Stomach (tissue), 4 donors: ENCODE measurements at regions not wholly inside any gene's neighbourhood (a gene's known extent, or its start where the extent isn't known, plus 50 kb on each side); places are given as distances from the start of the nearest gene placed in this dataset.

ENCODE experiments used
- CTCF ChIP-seq, 7 experiments: fragments of 450-650 bp in 4 of 7; fragments of 200-600 bp in 3 of 7; sonication (generic) in 3 of 7; IDR thresholded peaks; one replicate each; pipeline ENCODE4 v1.5.1; 2016 to 2019; ENCODE audit warnings: antibody characterized with exemption in 7 of 7, control low read depth in 2 of 7, mild to moderate bottlenecking in 1 of 7
- EP300 ChIP-seq: sonication (generic); formaldehyde crosslinking; IDR thresholded peaks from one replicate; pipeline ENCODE4 v1.6.1; 2017; ENCODE audit warnings: antibody characterized with exemption
- POLR2A ChIP-seq, 4 donors: fragments of 450-650 bp; IDR thresholded peaks; one replicate each; pipeline ENCODE4 v1.6.1; 2016; ENCODE audit warnings: antibody characterized with exemption in 4 of 4, control low read depth in 2 of 4, mild to moderate bottlenecking in 1 of 4, moderate library complexity in 1 of 4
- POLR2AphosphoS5 ChIP-seq, 3 donors: sonication (generic); formaldehyde crosslinking; IDR thresholded peaks; one replicate each; pipeline ENCODE4 v1.6.1; 2016; ENCODE audit warnings: antibody characterized with exemption in 3 of 3

- TF ChIP-seq POLR2A (IDR thresholded peaks at IDR 0.05) (no peak), POLR2AphosphoS5 (IDR thresholded peaks at IDR 0.05) (no peak), CTCF (IDR thresholded peaks at IDR 0.05) (no peak), EP300 (no peak)
Observed at GRCh38 chr6:141248021-141248799, 884.5 kb upstream of the GJE1 start.
